Suprapubic skin (tissue), 4 donors: ENCODE measurements at regions not wholly inside any gene's neighbourhood (a gene's known extent, or its start where the extent isn't known, plus 50 kb on each side); places are given as distances from the start of the nearest gene placed in this dataset.

ENCODE experiments used
- DNase-seq, 2 donors: peaks; one replicate each; pipeline ENCODE4 v3.0.0-alpha.2; 2019; ENCODE audit warnings: low spot score in 2 of 2
- H3K27ac ChIP-seq: fragments of 200-600 bp; sonication (generic); one replicate; pipeline ENCODE4 v1.5.1; 2019
- H3K27me3 ChIP-seq: fragments of 200-600 bp; sonication (generic); one replicate; pipeline ENCODE4 v1.5.1; 2019
- H3K36me3 ChIP-seq: fragments of 200-600 bp; sonication (generic); one replicate; pipeline ENCODE4 v1.5.1; 2019
- H3K4me1 ChIP-seq: fragments of 200-600 bp; sonication (generic); one replicate; pipeline ENCODE4 v1.5.1; 2019
- H3K4me3 ChIP-seq: fragments of 200-600 bp; sonication (generic); one replicate; pipeline ENCODE4 v1.5.1; 2019; ENCODE audit warnings: mild to moderate bottlenecking
- H3K9me3 ChIP-seq: fragments of 200-600 bp; sonication (generic); one replicate; pipeline ENCODE4 v1.5.1; 2019
- CTCF ChIP-seq, 2 donors: fragments of 200-600 bp in 1 of 2; fragments of 450-650 bp in 1 of 2; sonication (generic) in 1 of 2; IDR thresholded peaks; one replicate each; pipeline ENCODE4 v1.5.1; 2016 to 2019; ENCODE audit warnings: antibody characterized with exemption in 2 of 2, mild to moderate bottlenecking in 1 of 2, moderate library complexity in 1 of 2
- EP300 ChIP-seq: sonication (generic); formaldehyde crosslinking; IDR thresholded peaks from one replicate; pipeline ENCODE4 v1.6.1; 2017; ENCODE audit warnings: antibody characterized with exemption
- POLR2A ChIP-seq, 2 donors: fragments of 450-650 bp; IDR thresholded peaks; one replicate each; pipeline ENCODE4 v1.6.1; 2017; ENCODE audit warnings: antibody characterized with exemption in 2 of 2, mild to moderate bottlenecking in 2 of 2, moderate library complexity in 2 of 2
- POLR2AphosphoS5 ChIP-seq, 3 donors: sonication (generic); formaldehyde crosslinking; IDR thresholded peaks; one replicate each; pipeline ENCODE4 v1.6.1; 2017; ENCODE audit warnings: antibody characterized with exemption in 3 of 3
- WGBS: methylation state at CpG from one replicate; pipeline ENCODE4 v1.1.5; 2018; 5-methylcytosine and 5-hydroxymethylcytosine counted together

- Histone ChIP-seq H3K27me3 (no peaks in the 10 kb centered on the region), H3K27ac (no peak overlapping the region), H3K36me3 (no peaks in the 10 kb centered on the region), H3K4me3 (no peak overlapping the region), H3K4me1 (peaks cover 11% of the 10 kb centered on the region), H3K9me3 (no peaks in the 10 kb centered on the region)
- TF ChIP-seq POLR2A (IDR thresholded peaks at IDR 0.05) (no peak), POLR2AphosphoS5 (IDR thresholded peaks at IDR 0.05) (no peak), EP300 (no peak), CTCF (IDR thresholded peaks at IDR 0.05) (no peak)
- DNase-seq = no peak
- 86% methylated on average over 2 of the region's 2 CpGs for WGBS
Measured at GRCh38 chr10:60522617-60523016, 132.9 kb upstream of the ANK3 start.

- 20% methylated on average over 3 of the region's 3 CpGs for WGBS
Measured at GRCh38 chr10:60521974-60522405, 132.3 kb upstream of the ANK3 start.

GRCh38 chr10:60518745-60519144 lies 129.1 kb upstream of the ANK3 start:
- H3K4me1 ChIP-seq = peaks cover 11% of the 10 kb centered on the region
- no peak overlapping the region for H3K27ac ChIP-seq
- WGBS = 56% methylated on average over 4 of the region's 4 CpGs
- no peaks in the 10 kb centered on the region for H3K9me3 ChIP-seq
- H3K27me3 ChIP-seq = no peaks in the 10 kb centered on the region
- H3K36me3 ChIP-seq = no peaks in the 10 kb centered on the region
- TF ChIP-seq EP300 (no peak), POLR2AphosphoS5 (IDR thresholded peaks at IDR 0.05) (no peak), CTCF (IDR thresholded peaks at IDR 0.05) (no peak), POLR2A (IDR thresholded peaks at IDR 0.05) (no peak)
- no peak overlapping the region for H3K4me3 ChIP-seq
- DNase-seq = no peak

More at GRCh38 chr10:60521974-60522405, 132.3 kb upstream of the ANK3 start:
- no peak for DNase-seq
- H3K36me3 ChIP-seq = no peaks in the 10 kb centered on the region
- peaks cover 11% of the 10 kb centered on the region for H3K4me1 ChIP-seq
- H3K27me3 ChIP-seq = no peaks in the 10 kb centered on the region
- H3K4me3 ChIP-seq = no peak overlapping the region
- H3K9me3 ChIP-seq = no peaks in the 10 kb centered on the region
- no peak for TF ChIP-seq POLR2A (IDR thresholded peaks at IDR 0.05)
- TF ChIP-seq CTCF (IDR thresholded peaks at IDR 0.05) = no peak
- TF ChIP-seq POLR2AphosphoS5 (IDR thresholded peaks at IDR 0.05) = no peak
- no peak for TF ChIP-seq EP300
- no peak overlapping the region for H3K27ac ChIP-seq

- Histone ChIP-seq H3K27me3 (no peaks in the 10 kb centered on the region), H3K4me3 (no peak overlapping the region), H3K36me3 (no peaks in the 10 kb centered on the region), H3K4me1 (peaks cover 11% of the 10 kb centered on the region), H3K9me3 (no peaks in the 10 kb centered on the region), H3K27ac (no peak overlapping the region)
- WGBS = 53% methylated on average over 3 of the region's 3 CpGs
- TF ChIP-seq CTCF (IDR thresholded peaks at IDR 0.05) (no peak), EP300 (no peak), POLR2A (IDR thresholded peaks at IDR 0.05) (no peak), POLR2AphosphoS5 (IDR thresholded peaks at IDR 0.05) (no peak)
- no peak for DNase-seq
Measured at GRCh38 chr10:60517805-60518204, 128.1 kb upstream of the ANK3 start.

GRCh38 chr10:60513281-60513680 lies 123.6 kb upstream of the ANK3 start:
- Histone ChIP-seq H3K9me3 (no peaks in the 10 kb centered on the region), H3K27me3 (no peaks in the 10 kb centered on the region), H3K4me1 (peaks cover 10% of the 10 kb centered on the region), H3K4me3 (no peak overlapping the region), H3K27ac (no peak overlapping the region), H3K36me3 (no peaks in the 10 kb centered on the region)
- TF ChIP-seq POLR2AphosphoS5 (IDR thresholded peaks at IDR 0.05) (no peak), CTCF (IDR thresholded peaks at IDR 0.05) (no peak), EP300 (no peak), POLR2A (IDR thresholded peaks at IDR 0.05) (no peak)
- no peak for DNase-seq
